HUES6 (cell line): ENCODE measurements at regions not wholly inside any gene's neighbourhood (a gene's known extent, or its start where the extent isn't known, plus 50 kb on each side); places are given as distances from the start of the nearest gene placed in this dataset.

Experiments
- H3K27ac ChIP-seq: 2 replicates; pipeline ENCODE4 v1.7.0; 2013; ENCODE audit warnings: low read depth, mild to moderate bottlenecking, low read length, inconsistent platforms
- H3K27me3 ChIP-seq: 2 replicates; pipeline ENCODE4 v1.6.1; 2013; ENCODE audit warnings: low read length; ENCODE audit not compliant: control insufficient read depth, insufficient read depth
- H3K36me3 ChIP-seq: 2 replicates; pipeline ENCODE4 v1.6.1; 2013; ENCODE audit warnings: low read length; ENCODE audit not compliant: control insufficient read depth, insufficient read depth
- H3K4me1 ChIP-seq: 2 replicates; pipeline ENCODE4 v1.6.1; 2013; ENCODE audit warnings: low read length; ENCODE audit not compliant: control insufficient read depth, insufficient read depth
- H3K4me3 ChIP-seq: 2 replicates; pipeline ENCODE4 v1.5.1; 2013; ENCODE audit warnings: low read depth, low read length
- H3K9ac ChIP-seq: one replicate; pipeline ENCODE4 v1.6.1; 2013; ENCODE audit warnings: mild to moderate bottlenecking, low read length
- H3K9me3 ChIP-seq: 2 replicates; pipeline ENCODE4 v1.6.1; 2013; ENCODE audit warnings: low read depth, low read length; ENCODE audit not compliant: control insufficient read depth, insufficient read depth

DNA sequence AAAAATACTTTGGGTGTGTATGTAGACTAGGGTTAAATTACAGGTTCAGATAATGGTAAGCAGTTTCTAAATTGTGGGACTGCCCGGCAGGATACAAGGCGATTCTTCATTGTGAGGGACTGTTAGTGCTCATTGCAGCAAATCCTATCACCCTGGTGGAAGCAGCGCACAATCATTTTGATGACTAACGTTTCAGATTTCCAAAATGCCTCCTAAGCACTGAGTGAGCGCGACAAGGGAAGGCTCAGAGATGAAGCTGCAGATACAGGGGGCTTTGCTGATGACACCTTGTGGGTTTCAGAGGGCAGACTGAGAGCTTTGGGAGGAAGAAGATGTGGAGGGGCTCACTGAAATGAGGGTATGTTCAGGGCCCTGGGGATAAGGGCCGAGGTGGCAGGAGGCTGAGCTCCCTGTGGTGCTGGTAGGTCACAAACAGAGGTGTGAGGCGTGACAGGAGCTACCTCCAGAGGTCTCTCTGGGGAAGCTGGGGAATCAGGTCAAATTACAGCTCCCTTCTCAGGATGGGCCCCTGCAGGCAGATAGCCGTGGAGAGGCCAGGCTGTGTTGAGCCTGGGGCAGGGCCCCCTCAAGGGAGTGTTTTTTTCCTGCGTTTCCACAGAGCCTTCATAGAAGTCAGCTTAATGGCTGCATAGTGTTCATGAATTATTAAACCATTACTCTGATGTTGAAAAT lies 84.5 kb upstream of the FYN start:
- peaks cover under 1% of the 10 kb centered on the region; the same call in 1 of the 2 replicates for H3K9me3 ChIP-seq
- peaks cover 3% of the 10 kb centered on the region; the same call in 1 of the 2 replicates for H3K27me3 ChIP-seq
- no peak overlapping the region for H3K4me3 ChIP-seq
- no peak overlapping the region for H3K27ac ChIP-seq
- peaks cover 15% of the 10 kb centered on the region for H3K4me1 ChIP-seq
- H3K36me3 ChIP-seq: no peaks in the 10 kb centered on the region
- H3K9ac ChIP-seq: no peak overlapping the region

DNA sequence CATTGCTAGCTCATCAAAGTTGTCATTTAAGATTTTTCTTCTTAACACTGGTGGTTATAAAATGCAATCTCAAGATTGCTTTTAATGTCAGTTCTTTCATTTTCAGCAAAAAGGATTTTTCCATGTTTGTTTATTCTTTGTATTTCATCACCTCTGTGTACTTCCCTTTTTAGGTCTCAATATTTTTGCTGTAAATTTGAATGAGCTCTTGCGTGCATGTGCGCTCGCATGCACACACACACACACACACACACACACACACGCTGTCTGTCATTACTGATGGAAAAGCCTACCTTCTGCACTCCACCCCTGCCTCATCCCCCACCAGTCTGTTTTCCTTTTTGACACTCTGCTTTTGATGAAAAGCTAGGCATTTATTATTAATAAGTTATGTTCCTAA lies 85.3 kb upstream of the FYN start:
- Histone ChIP-seq H3K4me1 (peaks cover 15% of the 10 kb centered on the region), H3K9ac (no peak overlapping the region), H3K27ac (no peak overlapping the region)

DNA sequence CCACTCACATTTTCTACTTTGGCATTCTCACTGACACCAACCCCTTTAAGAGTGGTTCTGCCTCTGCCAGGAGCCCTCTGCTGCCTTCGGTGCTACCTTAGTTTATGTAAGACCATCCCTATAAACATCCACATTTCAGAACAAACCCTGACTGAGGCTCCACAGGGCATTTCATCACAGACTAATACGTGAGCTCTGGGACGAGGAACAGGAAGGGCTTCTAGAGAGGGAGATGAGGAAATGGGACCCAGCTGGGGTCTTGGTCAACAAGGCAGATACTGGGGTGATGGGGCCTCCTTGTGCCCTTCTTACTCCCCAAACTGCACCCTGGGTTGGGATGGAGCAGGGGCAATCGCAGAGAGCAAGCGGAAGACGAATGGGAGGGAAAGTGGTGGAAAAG lies 86.5 kb upstream of the FYN start:
- H3K36me3 ChIP-seq: no peaks in the 10 kb centered on the region
- H3K9me3 ChIP-seq: peaks cover 2% of the 10 kb centered on the region; the same call in 1 of the 2 replicates
- peaks cover 15% of the 10 kb centered on the region for H3K4me1 ChIP-seq
- H3K27me3 ChIP-seq: peaks cover 3% of the 10 kb centered on the region; the same call in 1 of the 2 replicates
- no peak overlapping the region for H3K27ac ChIP-seq
- no peak overlapping the region for H3K4me3 ChIP-seq
- no peak overlapping the region for H3K9ac ChIP-seq

More for the DNA sequence above, 85.3 kb upstream of the FYN start:
- H3K4me3 ChIP-seq: no peak overlapping the region
- no peaks in the 10 kb centered on the region for H3K36me3 ChIP-seq
- H3K27me3 ChIP-seq: peaks cover 3% of the 10 kb centered on the region; the same call in 1 of the 2 replicates
- peaks cover 2% of the 10 kb centered on the region; the same call in 1 of the 2 replicates for H3K9me3 ChIP-seq

DNA sequence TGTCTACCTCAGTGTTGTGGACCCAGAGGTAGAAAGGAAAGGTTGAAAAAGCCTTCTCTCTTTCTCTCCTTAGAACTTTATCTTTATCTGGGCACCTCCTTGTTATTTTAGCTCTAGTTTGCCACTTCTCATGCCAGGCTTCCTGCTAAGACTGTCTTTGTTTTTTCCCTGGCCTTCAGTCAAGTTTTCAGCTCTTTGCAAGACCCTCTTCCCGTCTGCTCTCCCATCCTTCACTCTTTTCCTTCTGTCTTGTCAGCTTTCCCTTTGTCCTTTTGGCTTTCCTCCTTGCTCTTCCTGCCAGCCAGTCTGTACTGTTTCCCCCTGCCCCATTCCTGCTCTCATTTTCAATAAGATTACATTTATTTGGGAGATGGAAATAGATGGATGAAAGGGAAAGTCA lies 86.8 kb upstream of the CCN6 start:
- Histone ChIP-seq H3K4me3 (no peak overlapping the region), H3K27ac (no peak overlapping the region), H3K36me3 (no peaks in the 10 kb centered on the region), H3K27me3 (no peaks in the 10 kb centered on the region), H3K4me1 (no peaks in the 10 kb centered on the region), H3K9me3 (peaks cover 2% of the 10 kb centered on the region; the same call in 1 of the 2 replicates), H3K9ac (no peak overlapping the region)

DNA sequence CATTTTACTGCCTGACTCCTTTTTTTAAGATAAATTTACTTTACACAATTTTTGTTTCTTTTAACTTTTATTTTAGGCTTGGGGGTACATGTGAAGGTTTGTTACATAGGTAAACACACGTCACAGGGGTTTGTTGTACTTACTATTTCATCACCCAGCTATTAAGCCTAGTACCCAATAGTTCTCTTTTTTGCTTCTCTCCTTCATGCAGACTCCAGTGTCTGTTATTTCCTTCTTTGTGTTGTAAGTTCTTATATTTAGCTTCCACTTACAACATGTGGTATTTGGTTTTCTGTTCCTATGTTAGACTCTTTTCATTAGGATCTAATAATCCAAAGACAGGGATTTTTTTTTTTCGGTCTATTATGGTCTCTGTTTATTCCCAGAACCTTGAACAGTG lies 83.5 kb upstream of the CCN6 start:
- H3K36me3 ChIP-seq: no peaks in the 10 kb centered on the region
- no peak overlapping the region for H3K4me3 ChIP-seq
- H3K9ac ChIP-seq: no peak overlapping the region
- H3K4me1 ChIP-seq: peaks cover 4% of the 10 kb centered on the region; the same call in 1 of the 2 replicates
- no peaks in the 10 kb centered on the region for H3K9me3 ChIP-seq
- H3K27me3 ChIP-seq: no peaks in the 10 kb centered on the region
- H3K27ac ChIP-seq: no peak overlapping the region

DNA sequence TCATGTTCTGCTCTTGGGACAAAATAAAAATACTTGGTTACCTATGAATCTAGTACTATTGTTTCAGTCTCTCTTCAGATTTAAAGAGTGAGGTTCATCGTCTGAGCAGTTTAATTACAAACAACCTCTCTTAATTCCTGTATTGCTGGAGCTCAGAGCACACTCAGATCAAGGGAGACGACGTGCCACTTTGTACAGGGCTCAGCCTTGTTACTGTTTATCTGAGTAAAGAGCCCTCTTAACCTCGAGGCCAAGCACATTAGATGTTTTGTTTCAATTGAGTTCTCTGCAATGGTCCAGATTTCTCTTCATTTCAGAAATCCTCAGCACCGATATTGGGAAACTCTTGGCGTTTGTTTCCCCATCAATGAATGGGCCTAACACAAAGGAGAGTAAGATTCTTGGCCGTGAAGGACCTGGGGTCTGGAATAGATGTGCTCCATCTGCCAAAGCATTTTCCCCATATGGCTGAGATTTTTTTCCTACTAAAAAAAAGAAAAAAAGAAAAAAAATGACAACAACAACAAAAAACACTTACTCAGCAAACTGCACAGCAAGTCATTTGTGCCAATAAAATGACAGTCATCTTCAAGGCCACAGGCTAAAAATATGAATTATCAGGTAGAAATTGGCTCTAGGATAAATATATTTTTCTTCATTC lies 82.6 kb upstream of the CCN6 start:
- Histone ChIP-seq H3K9me3 (no peaks in the 10 kb centered on the region), H3K27me3 (no peaks in the 10 kb centered on the region), H3K4me1 (peaks cover 4% of the 10 kb centered on the region; the same call in 1 of the 2 replicates), H3K9ac (no peak overlapping the region), H3K36me3 (no peaks in the 10 kb centered on the region), H3K27ac (no peak overlapping the region), H3K4me3 (no peak overlapping the region)

DNA sequence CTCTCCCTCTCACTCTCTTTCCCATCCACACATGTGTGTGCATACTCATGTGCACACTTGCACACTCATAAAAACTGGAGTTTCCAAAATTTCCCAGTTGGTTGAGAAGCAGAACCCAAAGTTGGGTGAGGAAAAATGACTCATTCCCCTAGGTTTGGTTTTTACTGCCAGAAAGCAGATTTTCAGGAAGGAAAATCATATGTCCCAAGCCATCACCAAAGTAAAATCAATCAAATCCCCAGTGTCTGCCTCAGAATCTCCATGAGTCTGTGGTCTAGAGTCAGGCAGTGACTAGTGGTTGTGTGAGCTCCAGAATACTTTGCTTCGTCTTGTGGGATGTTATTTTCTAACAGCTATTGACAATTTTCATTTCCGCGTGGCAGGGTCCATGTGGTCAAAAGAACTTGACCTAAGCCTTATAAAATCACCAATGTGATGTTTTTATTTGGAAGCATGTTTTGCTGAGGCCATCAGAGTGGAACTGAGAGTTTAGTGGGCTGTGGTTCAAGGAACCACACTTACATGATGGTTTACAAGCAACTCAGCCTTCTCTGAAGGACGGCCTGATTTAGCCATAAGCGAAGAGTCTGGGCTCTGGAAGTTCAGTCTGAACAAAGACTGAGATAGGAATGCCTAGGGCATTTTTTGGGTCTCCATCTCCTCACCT lies 81.9 kb upstream of the CCN6 start:
- Histone ChIP-seq H3K9ac (no peak overlapping the region), H3K4me1 (peaks cover 4% of the 10 kb centered on the region; the same call in 1 of the 2 replicates), H3K36me3 (no peaks in the 10 kb centered on the region), H3K9me3 (no peaks in the 10 kb centered on the region), H3K27me3 (no peaks in the 10 kb centered on the region), H3K4me3 (no peak overlapping the region), H3K27ac (no peak overlapping the region)

DNA sequence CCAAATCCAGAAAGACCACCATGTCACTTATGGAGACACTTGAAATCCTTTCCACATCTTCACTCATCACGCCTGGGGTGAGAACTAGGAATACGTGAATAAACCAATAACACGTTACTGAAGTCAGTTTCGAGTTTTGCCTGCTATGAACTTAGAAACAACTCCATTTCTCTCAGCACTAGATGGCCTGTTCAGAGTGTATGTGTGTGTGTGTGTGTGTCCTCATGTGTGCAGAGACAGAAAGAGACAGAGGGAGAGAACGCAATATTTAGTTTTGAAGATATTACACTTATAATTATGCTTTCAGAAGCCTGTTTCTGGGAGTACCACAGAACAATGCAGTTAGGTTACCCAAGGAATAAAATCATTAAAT lies 81.2 kb upstream of the CCN6 start:
- no peak overlapping the region for H3K27ac ChIP-seq
- H3K9ac ChIP-seq: no peak overlapping the region
- H3K27me3 ChIP-seq: no peaks in the 10 kb centered on the region

DNA sequence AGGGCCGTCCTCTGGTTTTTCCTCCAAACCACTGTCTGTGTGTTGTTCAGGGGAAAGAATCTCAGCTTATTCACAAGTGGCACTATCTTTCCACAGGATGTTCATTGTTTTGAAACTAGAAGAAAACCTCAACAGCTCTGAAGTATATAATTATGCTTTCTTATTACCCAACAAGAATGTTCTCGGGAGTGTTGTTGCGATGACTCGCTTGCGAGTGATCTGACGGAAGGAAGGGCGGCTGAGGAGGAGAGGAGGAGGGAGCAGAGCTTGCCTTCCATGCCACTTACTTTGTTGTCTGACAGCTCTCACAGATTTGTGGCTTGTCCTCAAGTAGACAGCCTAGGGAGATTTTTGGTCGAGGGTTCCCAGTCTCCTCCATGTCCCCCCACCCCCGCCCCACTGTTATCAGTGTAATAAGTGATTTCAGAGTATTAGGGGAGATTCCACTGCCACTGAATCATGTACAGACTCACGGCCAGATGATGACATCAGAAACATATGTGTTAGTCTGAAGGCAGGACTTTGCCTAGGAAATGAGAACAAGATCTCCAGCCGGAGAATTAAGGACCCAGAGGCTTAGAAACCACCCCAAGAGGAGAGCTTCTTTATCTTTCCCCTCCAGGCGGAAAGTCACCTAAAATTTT lies 80.7 kb upstream of the CCN6 start:
- Histone ChIP-seq H3K27ac (no peak overlapping the region), H3K27me3 (no peaks in the 10 kb centered on the region), H3K4me3 (no peak overlapping the region), H3K9me3 (no peaks in the 10 kb centered on the region), H3K36me3 (no peaks in the 10 kb centered on the region), H3K4me1 (peaks cover 4% of the 10 kb centered on the region; the same call in 1 of the 2 replicates), H3K9ac (no peak overlapping the region)

More for the DNA sequence above, 81.2 kb upstream of the CCN6 start:
- no peaks in the 10 kb centered on the region for H3K36me3 ChIP-seq
- no peak overlapping the region for H3K4me3 ChIP-seq
- no peaks in the 10 kb centered on the region for H3K9me3 ChIP-seq
- H3K4me1 ChIP-seq: peaks cover 4% of the 10 kb centered on the region; the same call in 1 of the 2 replicates

DNA sequence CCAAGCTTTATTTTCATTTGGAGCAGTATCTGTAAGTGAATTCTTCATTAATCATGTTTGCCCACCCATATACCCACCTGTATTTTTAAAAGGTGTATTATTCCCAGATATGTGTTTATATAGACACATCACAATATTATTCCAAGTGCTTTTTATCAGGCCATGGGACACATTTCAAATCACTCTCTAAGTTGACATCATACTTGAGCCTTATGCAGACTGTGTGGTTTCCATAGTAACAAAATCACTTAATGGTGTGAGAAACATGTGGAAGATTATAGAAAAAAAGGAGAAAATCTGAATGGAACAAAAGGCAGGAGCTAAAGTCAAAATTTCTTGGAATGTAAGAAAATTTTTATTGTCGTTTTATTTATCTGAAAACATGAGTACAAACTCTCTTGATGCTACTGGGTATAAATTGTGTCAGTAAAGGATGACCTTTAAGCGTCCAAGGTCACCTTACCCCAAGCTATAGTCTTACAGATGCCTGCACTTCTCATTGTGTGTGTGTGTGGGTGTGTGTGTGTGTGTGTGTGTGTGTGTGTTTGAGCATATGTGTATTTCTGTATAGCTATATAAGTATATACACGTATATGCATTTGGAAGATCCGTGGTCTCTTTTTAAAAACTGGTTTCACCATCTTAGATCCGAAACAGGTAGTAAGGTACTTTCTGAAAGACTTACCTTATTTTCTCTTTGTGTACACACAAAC lies 79.8 kb upstream of the CCN6 start:
- Histone ChIP-seq H3K9me3 (no peaks in the 10 kb centered on the region), H3K4me3 (no peak overlapping the region), H3K4me1 (peaks cover 4% of the 10 kb centered on the region; the same call in 1 of the 2 replicates), H3K27me3 (no peaks in the 10 kb centered on the region), H3K9ac (no peak overlapping the region), H3K36me3 (no peaks in the 10 kb centered on the region), H3K27ac (no peak overlapping the region)
